AG04449 (cell line): ENCODE measurements at regions not wholly inside any gene's neighbourhood (a gene's known extent, or its start where the extent isn't known, plus 50 kb on each side); places are given as distances from the start of the nearest gene placed in this dataset.

Experiments
- CTCF ChIA-PET: fragments of 350-600 bp; formaldehyde crosslinking; extraction: SDS; loops from one replicate; lab custom pipeline; 2021; ENCODE audit warnings: antibody characterized with exemption; lab: Yijun Ruan, JAX
- POLR2A ChIA-PET: fragments of 400-600, 350-600 bp; formaldehyde crosslinking; extraction: SDS; loops from one replicate; lab custom pipeline; 2020; ENCODE audit warnings: antibody characterized with exemption, inconsistent platforms; lab: Yijun Ruan, JAX
- DNase-seq: peaks from one replicate; pipeline ENCODE4 v3.0.0-alpha.2; 2010; ENCODE audit warnings: low read depth, low spot score
- H3K4me3 ChIP-seq: 2 replicates; pipeline ENCODE4 v1.5.1; 2011; ENCODE audit warnings: low read depth, mild to moderate bottlenecking, control low read depth, low read length
- CTCF ChIP-seq: IDR thresholded peaks from one replicate; pipeline ENCODE4 v1.5.1; 2011; ENCODE audit warnings: mild to moderate bottlenecking, moderate library complexity, low read length, control low read depth, inconsistent platforms; ENCODE audit not compliant: insufficient read depth; ENCODE audit errors: missing control alignments

GRCh38 chr4:81690871-81691270, 219.2 kb upstream of the RASGEF1B start:
- CTCF ChIA-PET, result no interaction called here
- DNase-seq, result no peak
- no peak overlapping the region for H3K4me3 ChIP-seq
- POLR2A ChIA-PET, result no interaction called here
- no peak for TF ChIP-seq CTCF

GRCh38 chr4:81688085-81688484, 216.4 kb upstream of the RASGEF1B start:
- CTCF ChIA-PET, result no interaction called here

GRCh38 chr4:81687471-81687870, 215.8 kb upstream of the RASGEF1B start:
- POLR2A ChIA-PET, result no interaction called here
- DNase-seq, result no peak
- no peak overlapping the region for H3K4me3 ChIP-seq
- no peak for TF ChIP-seq CTCF
- CTCF ChIA-PET, result no interaction called here

More at GRCh38 chr4:81688085-81688484, 216.4 kb upstream of the RASGEF1B start:
- DNase-seq, result no peak
- H3K4me3 ChIP-seq, result no peak overlapping the region
- POLR2A ChIA-PET, result no interaction called here
- TF ChIP-seq CTCF, result no peak

GRCh38 chr4:81685104-81685503, 213.4 kb upstream of the RASGEF1B start:
- TF ChIP-seq CTCF, result no peak
- DNase-seq, result no peak
- CTCF ChIA-PET, result no interaction called here
- POLR2A ChIA-PET, result no interaction called here
- H3K4me3 ChIP-seq, result no peak overlapping the region

- ChIA-PET POLR2A (no interaction called here), CTCF (no interaction called here)
- no peak for DNase-seq
- no peak for TF ChIP-seq CTCF
- H3K4me3 ChIP-seq, result no peak overlapping the region
These were observed 212.6 kb upstream of the RASGEF1B start for GRCh38 chr4:81684352-81684751.

- CTCF ChIA-PET, result no interaction called here
- TF ChIP-seq CTCF, result no peak
- no peak overlapping the region for H3K4me3 ChIP-seq
- no peak for DNase-seq
- POLR2A ChIA-PET, result no interaction called here
These were observed 210.8 kb upstream of the RASGEF1B start for GRCh38 chr4:81682492-81682891.

GRCh38 chr4:81679315-81679714, 207.6 kb upstream of the RASGEF1B start:
- H3K4me3 ChIP-seq, result no peak overlapping the region
- CTCF ChIA-PET, result no interaction called here

More at GRCh38 chr4:81679315-81679714, 207.6 kb upstream of the RASGEF1B start:
- POLR2A ChIA-PET, result no interaction called here
- no peak for DNase-seq
- no peak for TF ChIP-seq CTCF
